H1 (cell line): ENCODE measurements at regions not wholly inside any gene's neighbourhood (a gene's known extent, or its start where the extent isn't known, plus 50 kb on each side); places are given as distances from the start of the nearest gene placed in this dataset.

Experiments used
- CTCF ChIA-PET: fragments of 300-600 bp; sonication (Branson Sonifier 250); formaldehyde crosslinking; loops from one replicate; lab custom pipeline; 2021; ENCODE audit not compliant: partially characterized antibody; lab: Charles Lee
- POLR2A ChIA-PET: fragments of 300-600 bp; sonication (Branson Sonifier 250); formaldehyde crosslinking; loops from one replicate; lab custom pipeline; 2021; ENCODE audit warnings: inconsistent platforms; ENCODE audit not compliant: partially characterized antibody; lab: Charles Lee
- DNase-seq, 2 experiments: peaks; one replicate each; pipeline versions ENCODE4 v3.0.0 to v3.0.0-alpha.2; 2010 to 2022; ENCODE audit warnings: low spot score in 2 of 2, low read depth in 1 of 2, mixed read lengths in 1 of 2
- FAIRE-seq: peaks from 2 replicates; lab custom pipeline; 2011; peaks lifted over from hg19 to GRCh38; lab: Jason Lieb, UNC
- H2AFZ ChIP-seq: 2 replicates; pipeline ENCODE4 v1.8.1; 2012; ENCODE audit warnings: low read length, inconsistent platforms
- H2AK5ac ChIP-seq: 2 replicates; pipeline ENCODE4 v1.6.1; 2013; ENCODE audit warnings: low read depth, low read length
- H2BK120ac ChIP-seq: replicated peaks from 2 replicates; pipeline ENCODE3; 2013; ENCODE audit warnings: low read depth, low read length, inconsistent platforms
- H2BK12ac ChIP-seq: 2 replicates; pipeline ENCODE4 v1.6.1; 2013; ENCODE audit warnings: low read depth, low read length
- H2BK15ac ChIP-seq: 2 replicates; pipeline ENCODE4 v1.6.1; 2013; ENCODE audit warnings: low read length
- H2BK20ac ChIP-seq: 2 replicates; pipeline ENCODE4 v1.6.1; 2013; ENCODE audit warnings: low read length
- H2BK5ac ChIP-seq: 2 replicates; pipeline ENCODE4 v1.6.1; 2013; ENCODE audit warnings: low read depth, low read length
- H3K14ac ChIP-seq: 2 replicates; pipeline ENCODE4 v1.6.1; 2013; ENCODE audit warnings: inconsistent platforms; ENCODE audit not compliant: insufficient read length
- H3K18ac ChIP-seq: 2 replicates; pipeline ENCODE4 v1.6.1; 2013; ENCODE audit warnings: low read length; ENCODE audit errors: extremely low read depth
- H3K23ac ChIP-seq: 2 replicates; pipeline ENCODE4 v1.6.1; 2013; ENCODE audit warnings: inconsistent platforms; ENCODE audit not compliant: insufficient read length
- H3K23me2 ChIP-seq: 2 replicates; pipeline ENCODE4 v1.6.1; 2013; ENCODE audit warnings: low read depth, low read length
- H3K27ac ChIP-seq: 2 replicates; pipeline ENCODE4 v1.6.1; 2011; ENCODE audit warnings: low read depth, low read length, inconsistent platforms
- H3K27me3 ChIP-seq, 4 experiments: replicated peaks in 1 of 4; 1 replicate in 1 of 4; 2 replicates in 3 of 4; pipeline versions ENCODE4 v1.6.1 to v1.8.1; 2011 to 2013; ENCODE audit warnings: low read length in 3 of 4, mild to moderate bottlenecking in 3 of 4, inconsistent platforms in 2 of 4, mixed read lengths in 2 of 4, moderate library complexity in 1 of 4; ENCODE audit not compliant: control insufficient read depth in 3 of 4, insufficient read depth in 3 of 4; ENCODE audit errors: extremely low read depth in 1 of 4
- H3K36me3 ChIP-seq, 4 experiments: 2 replicates each; pipeline versions ENCODE4 v1.6.1 to v1.8.1; 2011 to 2013; ENCODE audit warnings: mild to moderate bottlenecking in 4 of 4, low read length in 3 of 4, moderate library complexity in 2 of 4, control low read depth in 1 of 4, inconsistent platforms in 1 of 4; ENCODE audit not compliant: insufficient read depth in 4 of 4, control insufficient read depth in 2 of 4
- H3K4ac ChIP-seq: replicated peaks from 2 replicates; pipeline ENCODE3; 2013; ENCODE audit warnings: low read length, low read depth, mixed read lengths, inconsistent platforms; ENCODE audit not compliant: insufficient read length
- H3K4me1 ChIP-seq, 4 experiments: replicated peaks in 1 of 4; 1 replicate in 1 of 4; 2 replicates in 3 of 4; pipeline versions ENCODE4 v1.6.1 to v1.8.1; 2011 to 2013; ENCODE audit warnings: low read length in 3 of 4, inconsistent platforms in 2 of 4, mixed read lengths in 1 of 4; ENCODE audit not compliant: insufficient read depth in 4 of 4, control insufficient read depth in 3 of 4
- H3K4me2 ChIP-seq, 2 experiments: 2 replicates each; pipeline versions ENCODE4 v1.6.1 to v1.8.1; 2011 to 2013; ENCODE audit warnings: low read depth in 2 of 2, low read length in 2 of 2, control low read depth in 1 of 2, inconsistent platforms in 1 of 2, mild to moderate bottlenecking in 1 of 2; ENCODE audit not compliant: insufficient read depth in 1 of 2
- H3K4me3 ChIP-seq, 4 experiments: fragments of 200-600, 300-600 bp in 1 of 4; sonication (generic), shearing (Covaris generic), sonication (Bioruptor Twin) in 1 of 4; 2 replicates each; pipeline versions ENCODE4 v1.5.1 to v1.8.1; 2011 to 2016; ENCODE audit warnings: low read length in 4 of 4, low read depth in 3 of 4, control low read depth in 2 of 4, inconsistent platforms in 2 of 4, mild to moderate bottlenecking in 2 of 4, mixed read lengths in 1 of 4, moderate library complexity in 1 of 4; ENCODE audit not compliant: insufficient read depth in 2 of 4; ENCODE audit errors: extremely low read depth in 1 of 4
- H3K56ac ChIP-seq: replicated peaks from 2 replicates; pipeline ENCODE3; 2013; ENCODE audit warnings: low read depth, mild to moderate bottlenecking, mixed read lengths, low read length, inconsistent platforms; ENCODE audit not compliant: insufficient read length
- H3K79me1 ChIP-seq: 2 replicates; pipeline ENCODE4 v1.6.1; 2013; ENCODE audit warnings: low read depth, low read length, control low read depth
- H3K79me2 ChIP-seq, 2 experiments: 2 replicates each; pipeline versions ENCODE4 v1.6.1 to v1.8.1; 2012 to 2013; ENCODE audit warnings: low read length in 2 of 2, mild to moderate bottlenecking in 2 of 2, inconsistent platforms in 1 of 2; ENCODE audit not compliant: insufficient read depth in 2 of 2, control insufficient read depth in 1 of 2
- H3K9ac ChIP-seq, 4 experiments: replicated peaks in 1 of 4; 1 replicate in 1 of 4; 2 replicates in 3 of 4; pipeline versions ENCODE4 v1.6.1 to v1.8.1; 2011 to 2013; ENCODE audit warnings: low read depth in 3 of 4, low read length in 3 of 4, control low read depth in 2 of 4, mild to moderate bottlenecking in 2 of 4, moderate library complexity in 2 of 4, inconsistent platforms in 1 of 4; ENCODE audit errors: extremely low read depth in 1 of 4
- H3K9me3 ChIP-seq, 2 experiments: 2 replicates each; pipeline versions ENCODE4 v1.6.1 to v1.8.1; 2012 to 2013; ENCODE audit warnings: mild to moderate bottlenecking in 2 of 2, moderate library complexity in 2 of 2, control low read depth in 1 of 2, inconsistent platforms in 1 of 2, low read depth in 1 of 2, low read length in 1 of 2, mixed read lengths in 1 of 2; ENCODE audit not compliant: insufficient read depth in 2 of 2
- H4K20me1 ChIP-seq, 2 experiments: replicated peaks in 1 of 2; 2 replicates each; pipeline versions ENCODE3 to v1.8.1; 2011 to 2013; ENCODE audit warnings: inconsistent platforms in 2 of 2, low read length in 2 of 2, mild to moderate bottlenecking in 1 of 2; ENCODE audit not compliant: insufficient read depth in 2 of 2, control insufficient read depth in 1 of 2
- H4K5ac ChIP-seq: 2 replicates; pipeline ENCODE4 v1.6.1; 2013; ENCODE audit warnings: low read length, low read depth, mixed read lengths, inconsistent platforms; ENCODE audit not compliant: insufficient read length
- H4K8ac ChIP-seq: 2 replicates; pipeline ENCODE4 v1.8.0; 2013; ENCODE audit warnings: mild to moderate bottlenecking, moderate library complexity, low read length, inconsistent platforms; ENCODE audit not compliant: insufficient read depth; ENCODE audit errors: extremely low read depth
- H4K91ac ChIP-seq: replicated peaks from 2 replicates; pipeline ENCODE3; 2013; ENCODE audit warnings: low read length, mixed read lengths, inconsistent platforms; ENCODE audit not compliant: insufficient read length
- ATF2 ChIP-seq: IDR thresholded peaks from 2 replicates; pipeline ENCODE4 v1.6.1; 2012; ENCODE audit warnings: low read length, inconsistent platforms
- CHD1 ChIP-seq: IDR thresholded peaks from 2 replicates; pipeline ENCODE4 v1.6.1; 2012; ENCODE audit warnings: low read depth, low read length, improper control_type of control experiment
- NRF1 ChIP-seq: IDR thresholded peaks from 2 replicates; pipeline ENCODE4 v1.6.1; 2011; ENCODE audit warnings: mild to moderate bottlenecking, low read depth, low read length, improper control_type of control experiment
- SIN3A ChIP-seq, 2 experiments: IDR thresholded peaks in 1 of 2; conservative IDR thresholded peaks in 1 of 2; 2 replicates each; pipeline ENCODE4 v1.6.1; 2011 to 2012; ENCODE audit warnings: low read length in 2 of 2, improper control_type of control experiment in 1 of 2, low read depth in 1 of 2, mild to moderate bottlenecking in 1 of 2
- WGBS, 2 experiments: shearing (Covaris generic) in 1 of 2; methylation state at CpG; one replicate each; pipeline versions ENCODE4 v1.1.6 to v1.1.7; 2013 to 2015; ENCODE audit warnings: low lambda C conversion rate in 2 of 2, mixed read lengths in 2 of 2, inconsistent platforms in 1 of 2, low coverage in 1 of 2, missing lambda C conversion rate in 1 of 2; ENCODE audit not compliant: insufficient replicate concordance in 2 of 2, insufficient coverage in 1 of 2, insufficient read length in 1 of 2; ENCODE audit errors: extremely low coverage in 1 of 2, missing lambda C conversion rate in 1 of 2; 5-methylcytosine and 5-hydroxymethylcytosine counted together

GRCh38 chr3:70800951-70801350 lies 488.5 kb upstream of the MDFIC2 start:
- Histone ChIP-seq H4K8ac (no peak overlapping the region), H3K4me3 (no peak overlapping the region), H3K79me2 (no peaks in the 10 kb centered on the region), H3K36me3 (no peaks in the 10 kb centered on the region), H3K23me2 (no peaks in the 10 kb centered on the region), H2BK5ac (no peak overlapping the region), H3K18ac (no peak overlapping the region), H3K14ac (no peak overlapping the region), H2AFZ (no peak overlapping the region), H3K9me3 (no peaks in the 10 kb centered on the region), H3K56ac (no peak overlapping the region), H3K79me1 (no peaks in the 10 kb centered on the region), H3K4me2 (no peak overlapping the region), H3K9ac (no peak overlapping the region), H2BK15ac (no peak overlapping the region), H2BK12ac (no peak overlapping the region), H3K27ac (no peak overlapping the region), H4K5ac (no peak overlapping the region), H3K4ac (no peak overlapping the region), H2BK20ac (no peak overlapping the region), H4K91ac (no peak overlapping the region), H4K20me1 (no peaks in the 10 kb centered on the region), H2AK5ac (no peak overlapping the region), H3K27me3 (no peaks in the 10 kb centered on the region), H3K4me1 (no peaks in the 10 kb centered on the region), H3K23ac (no peak overlapping the region), H2BK120ac (no peak overlapping the region)
- FAIRE-seq (no peak), DNase-seq (no peak)
- WGBS, 2 experiments: 91% methylated on average over 2 of the region's 2 CpGs; no CpG with 5 or more reads in 1 of the 2 experiments
- CTCF ChIA-PET: no interaction called here
- POLR2A ChIA-PET: no interaction called here
- no peak for TF ChIP-seq ATF2
- no peak for TF ChIP-seq SIN3A (conservative IDR thresholded peaks at IDR 0.05 in 1 of 2, IDR thresholded peaks at IDR 0.05 in 1 of 2; ENCODE audit: low read depth in 1 of 2, low read length in 2 of 2)
- TF ChIP-seq CHD1: no peak
- TF ChIP-seq NRF1: no peak
